ENCODE measurements at regions not wholly inside any gene's neighbourhood (a gene's known extent, or its start where the extent isn't known, plus 50 kb on each side); places are given as distances from the start of the nearest gene placed in this dataset.

- TF ChIP-seq SMC3 (IDR thresholded peaks at IDR 0.05; ENCODE audit: low read depth, low read length) (no peak), BHLHE40 (IDR thresholded peaks at IDR 0.05; ENCODE audit: low read depth, low read length) (no peak), POLR2A (IDR thresholded peaks at IDR 0.05; ENCODE audit: low read depth, low read length) (no peak), RFX5 (IDR thresholded peaks at IDR 0.05; ENCODE audit: low read depth, low read length) (no peak), CTCF (conservative IDR thresholded peaks at IDR 0.05; ENCODE audit: low read depth, low read length) (no peak), MAZ (IDR thresholded peaks at IDR 0.05; ENCODE audit: borderline replicate concordance, low read depth, low read length) (no peak), FOS (IDR thresholded peaks at IDR 0.05; ENCODE audit: low read depth, low read length) (no peak), MXI1 (IDR thresholded peaks at IDR 0.05; ENCODE audit: borderline replicate concordance, low read depth, low read length) (no peak)
- TF ChIP-seq, protein P1, sequence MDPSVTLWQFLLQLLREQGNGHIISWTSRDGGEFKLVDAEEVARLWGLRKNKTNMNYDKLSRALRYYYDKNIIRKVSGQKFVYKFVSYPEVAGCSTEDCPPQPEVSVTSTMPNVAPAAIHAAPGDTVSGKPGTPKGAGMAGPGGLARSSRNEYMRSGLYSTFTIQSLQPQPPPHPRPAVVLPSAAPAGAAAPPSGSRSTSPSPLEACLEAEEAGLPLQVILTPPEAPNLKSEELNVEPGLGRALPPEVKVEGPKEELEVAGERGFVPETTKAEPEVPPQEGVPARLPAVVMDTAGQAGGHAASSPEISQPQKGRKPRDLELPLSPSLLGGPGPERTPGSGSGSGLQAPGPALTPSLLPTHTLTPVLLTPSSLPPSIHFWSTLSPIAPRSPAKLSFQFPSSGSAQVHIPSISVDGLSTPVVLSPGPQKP (IDR thresholded peaks at IDR 0.05; ENCODE audit: borderline replicate concordance, low read depth, low read length) = no peak
Observed at GRCh38 chr3:4029135-4029534, 229.9 kb downstream of the LRRN1 start.

Measured in IMR-90 (cell line).